SKM-1 treated with dmso at 0.1 percent for 144 hours (cell line): ENCODE measurements at regions not wholly inside any gene's neighbourhood (a gene's known extent, or its start where the extent isn't known, plus 50 kb on each side); places are given as distances from the start of the nearest gene placed in this dataset.

Experiments
- DNase-seq: peaks from one replicate; lab custom pipeline; 2025; ENCODE audit not compliant: unreplicated experiment; lab: John Stamatoyannopoulos, UW

GRCh38 chr3:111244760-111245159 is 173.1 kb downstream of the NECTIN3 start:
- no peak for DNase-seq

DNA sequence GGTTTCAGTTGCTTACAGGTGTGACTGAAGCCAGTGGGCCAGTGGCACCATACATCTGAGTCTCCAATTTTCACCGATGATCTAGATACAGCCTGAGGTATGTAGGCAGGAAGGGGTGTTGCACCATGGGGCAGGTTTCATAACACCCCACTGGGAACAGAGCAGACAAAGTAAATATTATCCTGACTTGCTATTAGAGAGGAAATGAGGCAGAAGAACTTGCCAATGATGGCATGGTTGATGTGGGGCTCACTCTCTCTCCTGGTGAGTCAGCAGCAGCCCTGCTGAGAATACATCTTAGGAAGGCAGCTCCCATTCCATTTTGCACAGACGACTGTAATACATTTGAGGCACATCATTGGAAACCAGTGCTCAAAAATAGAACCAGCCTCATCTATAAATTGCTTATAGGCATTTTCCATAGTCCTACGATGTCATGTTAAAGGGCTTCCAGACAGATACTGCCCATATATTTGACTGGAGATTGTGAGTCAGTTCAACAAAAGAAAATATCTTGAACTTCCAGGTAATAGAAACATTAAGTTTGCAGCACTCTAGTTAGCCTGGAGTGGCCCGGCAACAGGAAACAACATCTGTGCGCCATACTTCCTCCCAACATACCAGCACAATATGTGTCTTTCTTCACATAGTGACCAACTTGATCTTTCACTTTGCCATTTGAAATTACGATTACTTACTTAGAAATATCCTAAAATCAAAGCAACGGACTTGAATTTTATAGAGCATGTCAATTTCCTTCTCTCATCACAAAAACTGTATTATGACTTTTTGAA is 175.5 kb downstream of the NECTIN3 start:
- no peak for DNase-seq

- no peak for DNase-seq
Observed at GRCh38 chr3:111248406-111248805, 176.8 kb downstream of the NECTIN3 start.

- DNase-seq, result no peak
Observed at GRCh38 chr3:111249421-111249820, 177.8 kb downstream of the NECTIN3 start.

GRCh38 chr3:111252779-111253178 is 181.2 kb downstream of the NECTIN3 start:
- DNase-seq, result no peak

- no peak for DNase-seq
Observed at GRCh38 chr3:111253733-111254132, 182.1 kb downstream of the NECTIN3 start.

- DNase-seq, result no peak
Observed at GRCh38 chr3:111260878-111261277, 189.3 kb downstream of the NECTIN3 start.

GRCh38 chr3:111269777-111270176 is 198.2 kb downstream of the NECTIN3 start:
- DNase-seq, result no peak

DNA sequence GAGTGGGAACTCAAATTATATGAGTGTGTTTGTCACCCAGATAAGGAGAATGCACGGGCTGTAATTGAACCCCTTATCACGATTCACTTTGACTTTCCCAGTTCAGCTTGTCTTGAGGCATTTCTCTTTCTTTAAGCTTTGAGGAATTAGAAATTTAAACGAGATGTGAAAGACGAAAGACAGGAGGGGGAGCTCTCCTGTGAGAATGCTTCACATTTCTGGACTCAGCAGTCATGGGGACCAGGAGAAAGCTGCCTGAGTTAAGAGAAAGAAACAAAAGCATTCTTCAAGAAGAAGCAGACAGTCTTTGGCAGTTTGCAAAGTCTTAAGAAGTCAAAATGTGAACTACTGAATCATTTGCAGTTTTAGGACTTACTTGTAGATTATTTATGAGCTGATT is 205.6 kb downstream of the NECTIN3 start:
- no peak for DNase-seq

- no peak for DNase-seq
Observed at GRCh38 chr3:111278959-111279358, 207.3 kb downstream of the NECTIN3 start.

GRCh38 chr3:111282024-111282423 is 210.4 kb downstream of the NECTIN3 start:
- no peak for DNase-seq

- no peak for DNase-seq
Observed at GRCh38 chr3:111283165-111283564, 211.5 kb downstream of the NECTIN3 start.

DNA sequence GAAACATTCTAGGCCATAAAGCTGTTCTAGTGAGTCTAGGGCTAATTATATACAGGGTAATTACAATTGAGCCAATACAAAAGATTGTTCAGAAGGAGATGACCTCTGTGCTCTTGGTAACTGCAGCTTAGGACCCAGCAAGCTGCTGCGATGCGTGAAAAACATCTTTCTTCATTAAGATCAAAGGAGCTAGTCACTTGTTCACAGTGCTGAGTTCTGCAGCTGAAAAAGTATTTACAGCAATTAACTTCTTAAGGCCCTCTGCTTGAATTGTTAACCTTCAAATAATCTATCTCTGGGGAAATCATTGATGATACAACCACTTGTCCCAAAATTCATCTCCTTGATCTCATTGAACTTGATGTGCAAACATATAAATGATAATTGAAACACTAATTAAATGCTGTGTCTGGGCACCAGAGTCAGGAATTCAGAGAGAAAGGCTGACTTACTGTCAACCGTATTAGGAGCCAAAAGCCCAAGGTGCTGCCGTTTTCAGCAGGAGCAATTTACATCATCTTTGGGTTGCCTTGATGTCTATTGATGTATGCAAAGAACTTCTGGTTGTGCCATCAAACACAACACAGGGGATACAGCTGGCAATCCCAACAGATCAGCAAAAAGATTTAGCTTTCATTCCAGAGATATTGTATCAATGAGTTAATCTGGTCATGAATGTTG is 213.0 kb downstream of the NECTIN3 start:
- no peak for DNase-seq

DNA sequence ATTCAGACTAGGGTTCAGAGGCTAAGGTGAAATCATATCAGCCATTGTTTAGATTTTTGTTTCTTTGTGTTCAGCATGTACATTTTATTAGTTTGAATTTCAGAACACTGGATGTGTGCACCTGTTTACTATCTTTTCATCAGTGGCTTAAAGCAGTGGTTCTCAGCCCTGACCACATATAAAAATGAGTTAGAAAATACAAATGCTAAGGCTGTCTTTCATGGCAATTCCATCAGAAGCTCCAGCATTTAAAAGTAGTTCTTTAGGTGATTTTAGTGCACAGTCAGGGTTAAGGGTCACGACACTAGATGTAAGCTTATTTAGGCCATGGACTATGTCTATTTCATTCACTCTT is 213.5 kb downstream of the NECTIN3 start:
- DNase-seq, result no peak

DNA sequence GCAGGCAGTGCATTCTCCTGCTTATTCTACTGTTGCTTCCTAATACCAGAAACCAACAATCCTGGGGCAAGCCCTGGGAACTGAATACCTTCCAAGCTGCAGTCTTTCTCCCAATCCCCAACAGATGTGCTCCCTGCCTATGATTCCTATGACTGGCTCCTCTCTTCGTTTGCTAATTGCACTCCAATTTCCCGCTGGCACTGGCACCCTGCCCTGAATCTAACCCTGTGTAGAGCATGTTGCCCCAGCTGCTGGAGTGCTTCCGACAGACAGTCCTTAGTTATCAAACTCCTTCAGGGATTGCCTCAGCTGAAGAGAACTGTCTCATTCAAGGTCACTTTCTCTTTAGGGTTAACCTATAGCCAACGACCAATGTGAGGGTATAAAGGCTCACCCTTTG is 214.1 kb downstream of the NECTIN3 start:
- DNase-seq, result no peak

DNA sequence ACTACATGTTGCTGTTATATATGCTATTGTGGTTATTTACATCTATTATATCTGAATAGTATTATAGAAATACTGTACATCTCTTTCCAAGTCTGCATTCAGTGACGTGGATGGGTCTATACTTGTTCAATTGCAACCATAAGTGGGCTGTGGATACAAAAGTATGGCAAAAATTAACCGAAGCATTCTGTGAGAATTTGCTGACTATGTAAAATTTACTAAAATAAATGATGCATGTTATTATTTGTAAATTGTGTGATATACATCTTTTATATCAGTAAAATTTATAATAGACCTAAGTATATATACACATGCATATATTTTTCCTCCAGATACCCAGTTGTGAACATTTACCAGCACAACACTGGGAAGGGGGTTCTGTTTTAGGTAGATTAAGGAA is 215.1 kb downstream of the NECTIN3 start:
- DNase-seq, result no peak

DNA sequence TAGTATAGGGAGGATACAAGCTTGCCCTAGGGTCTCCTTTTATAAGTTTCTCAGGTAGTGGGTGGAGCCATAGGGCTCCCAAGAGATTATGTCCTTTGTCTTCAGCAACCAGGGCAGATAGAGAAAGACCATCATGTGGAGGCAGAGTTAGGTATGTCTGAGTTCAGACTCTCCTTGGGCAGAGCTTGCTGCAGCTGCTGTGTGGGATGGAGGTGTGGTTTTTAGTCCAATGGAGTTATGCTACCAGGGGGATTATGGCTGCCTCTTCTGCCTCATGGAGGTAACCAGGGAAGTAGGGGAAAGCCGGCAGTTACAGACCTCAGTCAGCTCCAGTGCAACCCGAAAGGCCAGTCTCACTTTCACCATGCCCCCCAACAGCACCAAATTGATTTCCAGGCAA is 220.5 kb downstream of the NECTIN3 start:
- no peak for DNase-seq

DNA sequence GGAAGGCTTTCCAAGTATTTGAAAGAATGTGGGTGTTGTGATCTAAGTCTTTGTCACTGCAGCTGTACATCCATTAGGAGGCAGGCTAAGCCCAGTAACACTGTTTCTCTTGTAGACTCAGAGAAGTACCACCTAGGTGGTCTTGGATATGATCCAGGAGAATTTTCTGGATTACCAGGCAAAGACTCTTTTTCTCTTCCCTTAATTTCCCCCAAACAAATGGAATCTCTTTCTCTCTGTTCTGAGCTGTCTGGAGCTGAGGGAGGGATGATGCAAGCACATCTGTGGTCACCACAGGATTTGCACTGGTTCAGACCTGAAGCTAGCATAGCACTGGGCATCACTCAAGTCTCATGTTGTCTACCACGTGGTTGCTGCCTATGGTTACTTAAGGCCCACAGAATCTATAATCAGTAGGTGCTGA is 227.6 kb downstream of the NECTIN3 start:
- DNase-seq, result no peak

DNA sequence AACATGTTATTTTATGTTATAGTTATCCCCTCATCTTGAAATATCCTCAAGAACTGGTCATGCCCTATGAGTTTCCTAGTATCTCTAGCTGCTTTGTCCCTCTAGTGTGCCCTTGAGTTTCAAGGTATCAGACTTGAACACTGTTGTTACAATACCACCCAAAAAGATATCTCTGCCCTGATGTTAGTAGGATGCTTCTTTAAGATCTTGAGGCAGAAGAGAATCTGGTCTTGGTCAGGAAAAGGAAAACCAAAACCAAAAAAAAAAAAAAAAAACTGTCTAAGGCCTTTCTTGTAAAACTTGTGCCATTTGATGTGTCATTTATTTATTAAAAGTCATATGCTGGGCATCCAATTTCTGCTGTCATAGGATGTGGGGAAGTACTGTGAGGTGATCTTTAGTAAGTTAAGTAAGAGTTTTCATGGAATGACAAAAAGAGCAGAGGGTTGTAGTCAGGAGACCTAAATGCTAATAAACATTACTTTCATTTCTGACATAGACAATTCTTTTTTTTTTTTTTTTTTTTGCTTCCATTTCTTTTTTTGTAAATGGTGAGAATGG is 229.7 kb downstream of the NECTIN3 start:
- DNase-seq, result no peak

DNA sequence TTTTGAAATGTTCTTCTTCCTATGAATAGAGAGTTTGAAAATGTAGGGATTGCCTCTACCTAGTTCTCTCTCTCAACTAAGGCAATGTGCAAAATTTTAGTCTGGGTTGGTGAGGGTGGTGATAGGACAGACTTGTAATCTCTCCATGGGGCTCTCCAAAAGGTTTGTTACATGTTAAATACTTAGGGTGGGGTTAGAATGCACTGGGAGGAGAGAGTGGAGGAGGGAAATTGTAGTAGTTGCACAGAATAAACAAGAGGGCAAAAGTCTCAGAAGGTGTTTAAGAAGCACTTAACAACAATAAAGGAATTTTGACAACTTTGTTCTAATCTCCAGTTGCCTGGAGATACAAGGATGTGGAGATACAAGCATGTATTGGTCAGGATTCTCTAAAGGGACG is 230.4 kb downstream of the NECTIN3 start:
- DNase-seq, result no peak

DNA sequence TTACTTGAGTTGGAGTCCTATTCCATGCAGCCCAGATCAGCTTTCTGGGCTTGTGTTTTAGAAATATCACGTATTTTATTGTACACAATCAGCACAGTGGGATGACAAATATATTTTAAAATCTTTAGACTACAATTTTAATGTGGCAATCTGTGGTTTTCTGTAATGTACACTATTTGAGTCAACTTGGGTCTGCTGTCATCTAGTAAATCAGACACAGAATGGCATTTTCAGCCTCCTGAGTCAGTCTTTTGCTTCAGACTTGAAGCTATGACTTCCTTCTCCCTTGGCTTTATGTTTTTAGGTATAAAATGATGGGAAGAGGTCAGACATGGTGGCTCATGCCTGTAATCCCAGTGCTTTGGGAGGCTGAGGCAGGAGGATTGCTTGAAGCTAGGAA is 232.1 kb downstream of the NECTIN3 start:
- DNase-seq, result no peak

GRCh38 chr3:111307676-111308075 is 234.3 kb upstream of the CD96 start:
- no peak for DNase-seq
